NCI-H2029 (cell line): ENCODE measurements at regions not wholly inside any gene's neighbourhood (a gene's known extent, or its start where the extent isn't known, plus 50 kb on each side); places are given as distances from the start of the nearest gene placed in this dataset.

ENCODE experiments used
- DNase-seq: peaks from one replicate; lab custom pipeline; 2025; lab: John Stamatoyannopoulos, UW

GRCh38 chr11:134762248-134763029, 350.4 kb upstream of the B3GAT1 start:
- DNase-seq = no peak

GRCh38 chr11:134761926-134762247, 349.8 kb upstream of the B3GAT1 start:
- DNase-seq = no peak

GRCh38 chr11:134761386-134761785, 349.3 kb upstream of the B3GAT1 start:
- no peak for DNase-seq

- no peak for DNase-seq
These were observed 348.9 kb upstream of the B3GAT1 start for GRCh38 chr11:134760957-134761356.

- DNase-seq = no peak
These were observed 348.3 kb upstream of the B3GAT1 start for GRCh38 chr11:134760299-134760698.

- no peak for DNase-seq
These were observed 347.8 kb upstream of the B3GAT1 start for GRCh38 chr11:134759855-134760254.

- DNase-seq = no peak
These were observed 347.2 kb upstream of the B3GAT1 start for GRCh38 chr11:134759274-134759673.

- no peak for DNase-seq
These were observed 346.4 kb upstream of the B3GAT1 start for GRCh38 chr11:134758342-134758931.

GRCh38 chr11:134757633-134758032, 345.6 kb upstream of the B3GAT1 start:
- no peak for DNase-seq

GRCh38 chr11:134756811-134757540, 344.9 kb upstream of the B3GAT1 start:
- no peak for DNase-seq

- no peak for DNase-seq
These were observed 343.5 kb upstream of the B3GAT1 start for GRCh38 chr11:134755535-134755934.

GRCh38 chr11:134754521-134755198, 342.6 kb upstream of the B3GAT1 start:
- no peak for DNase-seq

- DNase-seq = no peak
These were observed 341.9 kb upstream of the B3GAT1 start for GRCh38 chr11:134753771-134754520.

- no peak for DNase-seq
These were observed 341.1 kb upstream of the B3GAT1 start for GRCh38 chr11:134752964-134753770.

GRCh38 chr11:134752526-134752925, 340.5 kb upstream of the B3GAT1 start:
- DNase-seq = no peak

GRCh38 chr11:134751766-134752165, 339.7 kb upstream of the B3GAT1 start:
- DNase-seq = no peak

- no peak for DNase-seq
These were observed 339.1 kb upstream of the B3GAT1 start for GRCh38 chr11:134751031-134751585.

GRCh38 chr11:134750619-134751018, 338.6 kb upstream of the B3GAT1 start:
- no peak for DNase-seq

- no peak for DNase-seq
These were observed 337.2 kb upstream of the B3GAT1 start for GRCh38 chr11:134749040-134749839.

- no peak for DNase-seq
These were observed 334.6 kb upstream of the B3GAT1 start for GRCh38 chr11:134746609-134747008.
